GM18867 (cell line): ENCODE measurements at regions not wholly inside any gene's neighbourhood (a gene's known extent, or its start where the extent isn't known, plus 50 kb on each side); places are given as distances from the start of the nearest gene placed in this dataset.

Experiments
- ATAC-seq: cut with Tn5 transposase; IDR thresholded peaks from one replicate; pipeline ENCODE4 v1.9.1; 2021; ENCODE audit warnings: mild to moderate bottlenecking, moderate library complexity; ENCODE audit not compliant: unreplicated experiment

- no peak for ATAC-seq
These were observed 194.2 kb downstream of the NHLRC3 start for GRCh38 chr13:39232401-39232980.

GRCh38 chr13:39232999-39233398 is 194.7 kb downstream of the NHLRC3 start:
- ATAC-seq: no peak

- no peak for ATAC-seq
These were observed 195.3 kb downstream of the NHLRC3 start for GRCh38 chr13:39233519-39233918.

GRCh38 chr13:39244561-39245230 is 206.4 kb downstream of the NHLRC3 start:
- ATAC-seq: no peak

- ATAC-seq: no peak
These were observed 207.4 kb downstream of the NHLRC3 start for GRCh38 chr13:39245688-39246087.

GRCh38 chr13:39249982-39250381 is 211.7 kb downstream of the NHLRC3 start:
- ATAC-seq: no peak

GRCh38 chr13:39250440-39250839 is 212.2 kb downstream of the NHLRC3 start:
- ATAC-seq: no peak

- ATAC-seq: no peak
These were observed 213.1 kb downstream of the NHLRC3 start for GRCh38 chr13:39251340-39251739.

- ATAC-seq: no peak
These were observed 215.5 kb downstream of the NHLRC3 start for GRCh38 chr13:39253774-39254173.

- no peak for ATAC-seq
These were observed 216.3 kb downstream of the NHLRC3 start for GRCh38 chr13:39254601-39255000.

- no peak for ATAC-seq
These were observed 219.4 kb downstream of the NHLRC3 start for GRCh38 chr13:39257642-39258041.

GRCh38 chr13:39259371-39260140 is 221.3 kb downstream of the NHLRC3 start:
- no peak for ATAC-seq

GRCh38 chr13:39263033-39263432 is 224.8 kb downstream of the NHLRC3 start:
- ATAC-seq: peak; percentile 85

GRCh38 chr13:39263531-39263930 is 225.3 kb downstream of the NHLRC3 start:
- no peak for ATAC-seq

- ATAC-seq: no peak
These were observed 228.2 kb downstream of the NHLRC3 start for GRCh38 chr13:39266426-39266825.

- no peak for ATAC-seq
These were observed 230.1 kb downstream of the NHLRC3 start for GRCh38 chr13:39268398-39268797.

GRCh38 chr13:39269004-39269403 is 230.7 kb downstream of the NHLRC3 start:
- no peak for ATAC-seq

GRCh38 chr13:39269411-39269810 is 231.2 kb downstream of the NHLRC3 start:
- no peak for ATAC-seq

GRCh38 chr13:39272994-39273393 is 234.7 kb downstream of the NHLRC3 start:
- no peak for ATAC-seq

GRCh38 chr13:39273953-39274738 is 235.9 kb downstream of the NHLRC3 start:
- peak; percentile 44 for ATAC-seq

- ATAC-seq: no peak
These were observed 236.6 kb downstream of the NHLRC3 start for GRCh38 chr13:39274739-39275325.
